Fibroblast of pulmonary artery (primary cell): ENCODE measurements at regions not wholly inside any gene's neighbourhood (a gene's known extent, or its start where the extent isn't known, plus 50 kb on each side); places are given as distances from the start of the nearest gene placed in this dataset.

Experiments
- DNase-seq: peaks from one replicate; pipeline ENCODE4 v3.0.0-alpha.2; 2010; ENCODE audit warnings: low read depth
- H3K4me3 ChIP-seq: replicated peaks from 2 replicates; pipeline ENCODE4 v1.5.1; 2011; ENCODE audit warnings: low read depth, mild to moderate bottlenecking, control low read depth, low read length, moderate library complexity
- TF ChIP-seq, protein P1 (sequence below): IDR thresholded peaks from 2 replicates; pipeline ENCODE4 v1.5.1; 2011; ENCODE audit warnings: mild to moderate bottlenecking, control low read depth, low read length, inconsistent platforms; ENCODE audit errors: missing control alignments

DNA sequence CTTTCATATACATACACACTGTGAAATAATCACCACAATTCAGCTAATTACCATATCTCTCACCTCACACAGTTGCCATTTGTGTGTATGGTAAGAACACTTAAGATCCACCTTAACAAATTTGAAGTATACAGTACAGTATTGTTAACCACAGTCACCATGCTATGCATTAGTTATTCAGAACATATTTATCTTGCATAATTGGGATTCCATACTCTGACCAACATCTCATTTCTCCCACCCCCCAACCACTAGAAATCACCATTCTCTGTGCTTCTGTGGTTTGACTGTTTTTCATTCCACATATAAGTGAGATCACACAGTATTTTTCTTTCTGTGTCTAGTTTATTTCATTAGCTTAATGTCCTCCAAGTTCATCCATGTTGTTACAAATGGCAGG is 247.7 kb upstream of the CTNNB1 start:
- no peak overlapping the region for H3K4me3 ChIP-seq
- DNase-seq: peak; percentile 56
- TF ChIP-seq, protein P1, sequence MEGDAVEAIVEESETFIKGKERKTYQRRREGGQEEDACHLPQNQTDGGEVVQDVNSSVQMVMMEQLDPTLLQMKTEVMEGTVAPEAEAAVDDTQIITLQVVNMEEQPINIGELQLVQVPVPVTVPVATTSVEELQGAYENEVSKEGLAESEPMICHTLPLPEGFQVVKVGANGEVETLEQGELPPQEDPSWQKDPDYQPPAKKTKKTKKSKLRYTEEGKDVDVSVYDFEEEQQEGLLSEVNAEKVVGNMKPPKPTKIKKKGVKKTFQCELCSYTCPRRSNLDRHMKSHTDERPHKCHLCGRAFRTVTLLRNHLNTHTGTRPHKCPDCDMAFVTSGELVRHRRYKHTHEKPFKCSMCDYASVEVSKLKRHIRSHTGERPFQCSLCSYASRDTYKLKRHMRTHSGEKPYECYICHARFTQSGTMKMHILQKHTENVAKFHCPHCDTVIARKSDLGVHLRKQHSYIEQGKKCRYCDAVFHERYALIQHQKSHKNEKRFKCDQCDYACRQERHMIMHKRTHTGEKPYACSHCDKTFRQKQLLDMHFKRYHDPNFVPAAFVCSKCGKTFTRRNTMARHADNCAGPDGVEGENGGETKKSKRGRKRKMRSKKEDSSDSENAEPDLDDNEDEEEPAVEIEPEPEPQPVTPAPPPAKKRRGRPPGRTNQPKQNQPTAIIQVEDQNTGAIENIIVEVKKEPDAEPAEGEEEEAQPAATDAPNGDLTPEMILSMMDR: no peak

DNA sequence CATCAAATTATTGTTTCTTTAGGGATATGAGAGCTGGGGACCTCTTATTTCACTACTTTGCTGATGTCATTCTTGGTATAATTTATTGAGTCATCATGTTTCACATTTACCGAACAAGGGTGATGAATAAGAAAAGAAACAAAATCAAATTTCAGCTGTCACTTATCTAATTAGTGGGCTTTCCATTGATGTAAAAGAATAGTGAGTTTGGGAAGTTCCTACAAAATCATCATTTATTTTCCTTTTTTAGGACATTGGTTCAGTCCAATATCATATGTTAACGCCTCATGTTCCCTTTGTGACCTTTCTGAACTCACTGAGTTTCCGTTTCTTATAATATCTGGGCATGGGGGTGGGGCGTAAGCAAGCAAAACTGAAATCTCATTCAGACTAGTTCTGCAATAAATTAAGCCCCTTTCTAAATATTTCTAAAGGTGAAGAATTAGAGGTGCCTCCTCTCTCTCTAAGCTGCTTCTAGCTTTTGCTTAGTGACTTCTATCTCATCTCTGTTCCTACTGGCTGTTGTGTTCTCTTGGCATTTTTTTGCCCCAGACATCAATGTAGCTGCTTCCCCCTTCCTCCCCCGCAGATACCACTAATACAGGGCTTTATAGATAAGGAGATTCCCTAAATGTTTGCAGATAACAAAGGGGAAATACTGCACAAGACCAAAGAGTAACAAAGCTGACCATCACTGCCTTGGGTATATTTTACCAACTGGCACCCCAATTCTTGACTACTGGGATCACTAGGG is 238.0 kb upstream of the CTNNB1 start:
- no peak overlapping the region for H3K4me3 ChIP-seq
- no peak for DNase-seq
- TF ChIP-seq, protein P1: no peak

DNA sequence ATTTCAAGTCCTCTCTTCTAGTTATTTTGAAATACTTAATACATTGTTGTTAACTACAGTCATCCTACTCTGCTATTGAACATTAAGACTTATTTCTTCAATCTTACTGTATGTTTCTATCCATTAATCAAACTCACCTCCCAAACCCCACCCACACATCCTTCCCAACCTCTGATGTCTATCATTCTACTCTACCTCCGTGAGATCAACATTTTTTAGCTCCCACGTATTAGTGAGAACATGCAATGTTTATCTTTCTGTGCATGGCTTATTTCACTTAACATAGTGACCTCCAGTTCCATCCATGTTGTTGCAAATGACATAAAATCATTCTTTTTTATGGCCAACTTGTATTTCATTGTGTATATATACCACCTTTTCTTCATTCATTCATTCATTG is 236.6 kb upstream of the CTNNB1 start:
- H3K4me3 ChIP-seq: no peak overlapping the region
- DNase-seq: no peak
- TF ChIP-seq, protein P1: no peak

DNA sequence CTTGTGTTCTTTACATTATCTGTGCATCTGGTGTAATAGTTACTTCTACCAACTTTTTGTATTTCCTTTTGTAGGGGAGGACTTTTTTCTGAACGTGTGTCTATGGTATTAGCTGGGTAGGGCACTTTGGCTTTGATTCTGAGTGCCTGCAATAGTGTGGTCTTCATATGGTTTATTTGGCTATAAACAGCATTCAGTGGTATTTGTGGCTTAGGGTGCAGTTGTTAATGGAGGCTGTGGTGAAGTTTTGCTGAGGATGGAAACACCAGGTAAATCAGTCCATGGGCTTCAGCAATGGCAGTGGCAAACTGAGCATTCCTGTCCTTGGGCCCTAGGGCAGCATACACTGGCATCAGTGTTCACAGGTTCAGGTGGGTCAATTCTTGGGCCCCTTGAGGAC is 230.6 kb upstream of the CTNNB1 start:
- DNase-seq: no peak
- TF ChIP-seq, protein P1: no peak
- H3K4me3 ChIP-seq: no peak overlapping the region

DNA sequence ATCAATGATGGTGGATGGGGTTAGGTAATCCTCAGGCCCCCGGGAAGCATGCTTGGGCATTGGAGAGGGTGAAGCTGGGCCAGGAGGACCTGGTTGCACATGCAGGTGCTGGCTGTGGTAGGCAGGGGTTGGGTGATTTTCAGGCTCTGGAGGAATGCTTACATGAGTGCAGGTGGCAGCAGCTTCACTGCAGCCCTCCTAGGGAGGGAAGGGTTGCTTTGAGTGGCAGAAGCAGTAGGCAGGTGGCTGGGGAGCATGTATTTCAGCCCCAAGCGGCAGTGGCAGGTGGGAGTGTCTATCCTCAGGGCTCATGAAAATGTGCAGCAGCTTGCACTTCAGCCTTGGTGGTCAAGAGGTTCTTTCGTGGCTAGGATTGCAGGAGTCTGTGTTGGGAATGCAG is 230.0 kb upstream of the CTNNB1 start:
- TF ChIP-seq, protein P1: no peak
- H3K4me3 ChIP-seq: no peak overlapping the region
- no peak for DNase-seq

DNA sequence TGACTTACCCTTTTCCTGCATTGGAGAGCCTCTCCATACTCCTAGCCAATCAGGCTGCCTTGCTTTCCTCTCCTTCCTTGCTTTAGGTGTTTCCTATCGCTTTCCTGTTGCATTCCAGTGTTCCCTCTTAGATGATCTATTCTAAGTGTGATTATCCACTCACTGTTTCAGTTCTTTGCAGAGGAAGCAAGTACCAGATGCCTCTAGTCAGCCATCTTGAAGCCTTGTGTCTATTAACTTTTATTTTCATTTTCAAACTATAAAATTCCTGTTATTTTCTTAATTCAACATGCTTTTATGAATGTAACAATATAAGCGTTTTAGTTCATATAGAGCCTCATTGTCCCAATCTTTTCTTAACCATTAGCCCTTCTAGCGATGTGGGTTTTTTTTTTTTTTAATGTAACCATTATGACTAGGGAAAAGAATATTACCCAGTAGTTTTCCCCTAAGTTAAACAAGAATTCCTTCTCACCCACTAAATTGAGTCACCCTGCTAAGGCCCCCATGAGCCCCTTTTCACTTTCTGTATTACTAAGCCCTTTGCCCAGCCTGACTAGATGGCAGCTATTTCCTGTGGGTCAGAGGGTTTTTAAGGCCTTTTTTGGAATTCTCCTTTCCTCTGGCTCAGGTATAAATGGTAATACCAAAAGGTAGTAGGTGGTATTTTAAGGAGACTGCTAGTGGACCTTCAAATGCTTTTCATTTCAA is 229.4 kb upstream of the CTNNB1 start:
- TF ChIP-seq, protein P1: no peak
- DNase-seq: no peak
- no peak overlapping the region for H3K4me3 ChIP-seq
